GM18907 (cell line): ENCODE measurements at regions not wholly inside any gene's neighbourhood (a gene's known extent, or its start where the extent isn't known, plus 50 kb on each side); places are given as distances from the start of the nearest gene placed in this dataset.

Experiments
- ATAC-seq: cut with Tn5 transposase; IDR thresholded peaks from one replicate; pipeline ENCODE4 v1.9.1; 2021; ENCODE audit warnings: mild to moderate bottlenecking, moderate library complexity; ENCODE audit not compliant: unreplicated experiment

DNA sequence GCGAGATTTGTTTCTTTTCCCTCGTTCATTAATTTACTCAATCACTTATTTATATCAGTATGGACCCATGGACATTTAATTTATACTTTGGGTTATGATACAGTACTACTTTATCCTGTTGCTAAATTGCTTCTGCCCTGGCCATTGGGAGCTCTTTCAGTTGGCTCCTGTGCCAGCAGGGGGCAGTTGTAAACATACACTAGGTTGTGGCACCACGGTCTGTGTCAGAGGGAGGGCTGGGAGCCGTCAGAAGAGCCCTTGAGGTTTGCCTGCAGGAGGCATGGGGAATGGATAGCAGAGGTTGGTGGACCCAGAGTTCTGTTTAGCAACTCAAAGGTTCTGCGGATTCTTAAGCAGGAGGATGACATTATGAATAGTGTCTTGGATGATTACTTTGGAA, 94.3 kb downstream of the ERCC5 start:
- no peak for ATAC-seq

DNA sequence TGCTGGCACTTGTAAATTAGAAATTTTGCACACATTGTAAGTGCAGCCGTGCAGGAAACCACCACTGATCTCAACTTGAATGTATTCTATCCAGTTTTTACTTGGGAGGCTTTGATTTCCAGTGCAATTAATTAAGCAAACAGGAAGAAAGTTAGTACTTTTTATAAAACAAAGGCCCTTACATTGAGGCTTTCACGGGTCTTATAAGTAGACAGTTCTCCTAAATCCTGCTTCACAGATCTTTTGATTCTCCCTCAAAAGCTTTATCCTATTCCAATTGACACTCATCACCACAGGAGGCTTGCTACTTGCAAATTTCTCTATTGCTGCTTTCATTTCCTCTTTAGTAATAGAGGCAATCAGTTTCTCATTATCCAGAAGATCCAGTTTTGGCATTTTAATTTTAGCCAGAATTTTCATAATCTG, 90.1 kb downstream of the ERCC5 start:
- peak; percentile 60 for ATAC-seq

DNA sequence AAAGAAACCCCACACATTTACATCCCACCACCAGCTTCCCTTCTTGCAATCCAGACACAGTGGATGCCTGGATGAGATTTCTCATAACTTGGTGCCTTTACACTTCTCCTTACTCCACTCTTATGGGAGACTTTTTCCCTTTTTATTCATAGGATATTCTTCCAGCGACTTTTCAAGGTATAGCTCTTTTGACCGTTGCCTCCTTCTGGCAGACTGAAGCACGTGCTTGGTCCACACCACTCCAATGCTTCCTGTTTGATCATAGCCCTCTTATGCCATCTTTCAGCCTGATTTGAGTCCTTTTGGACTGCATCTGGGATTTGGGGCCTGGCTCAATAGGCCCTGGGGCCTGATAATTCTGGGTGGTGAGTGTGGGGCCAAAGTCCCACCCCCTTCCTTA, 87.7 kb downstream of the ERCC5 start:
- ATAC-seq = no peak

DNA sequence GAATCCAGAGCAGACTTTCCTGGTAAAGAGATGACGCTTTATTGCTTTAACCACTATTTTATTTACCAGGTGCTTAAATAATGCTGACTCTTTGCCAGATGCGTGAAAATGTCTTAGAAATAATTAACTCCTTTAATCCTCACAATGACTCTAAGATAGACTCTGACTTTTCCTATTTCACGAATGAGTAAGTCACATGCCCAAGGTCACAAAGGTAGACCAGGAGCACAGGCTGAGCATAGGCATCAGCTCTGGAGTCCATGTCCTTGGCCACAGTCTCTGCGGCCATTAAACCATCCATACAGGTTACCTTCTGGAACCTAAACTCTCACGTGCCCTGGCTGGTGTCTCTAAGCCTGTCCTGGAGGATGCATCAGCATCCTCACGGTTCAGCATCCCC, 87.3 kb downstream of the ERCC5 start:
- no peak for ATAC-seq

DNA sequence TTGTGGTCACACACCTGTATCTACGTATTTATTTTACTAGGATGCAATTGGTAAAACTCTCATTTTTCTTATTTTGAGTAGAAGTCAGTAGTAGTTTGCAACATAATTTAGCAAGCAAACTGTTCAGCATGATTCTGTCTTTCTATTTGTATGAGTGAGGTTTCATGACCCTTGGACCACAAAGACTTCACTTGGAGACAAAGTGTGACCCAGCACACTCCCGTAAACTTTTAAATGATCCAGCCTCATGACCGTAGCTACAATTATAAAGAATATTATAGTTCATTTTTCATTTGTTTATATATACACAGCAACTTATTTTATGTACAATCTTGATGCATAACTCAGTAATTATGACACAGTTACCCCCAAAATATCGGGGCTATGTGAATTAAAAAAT, 86.5 kb downstream of the ERCC5 start:
- no peak for ATAC-seq

DNA sequence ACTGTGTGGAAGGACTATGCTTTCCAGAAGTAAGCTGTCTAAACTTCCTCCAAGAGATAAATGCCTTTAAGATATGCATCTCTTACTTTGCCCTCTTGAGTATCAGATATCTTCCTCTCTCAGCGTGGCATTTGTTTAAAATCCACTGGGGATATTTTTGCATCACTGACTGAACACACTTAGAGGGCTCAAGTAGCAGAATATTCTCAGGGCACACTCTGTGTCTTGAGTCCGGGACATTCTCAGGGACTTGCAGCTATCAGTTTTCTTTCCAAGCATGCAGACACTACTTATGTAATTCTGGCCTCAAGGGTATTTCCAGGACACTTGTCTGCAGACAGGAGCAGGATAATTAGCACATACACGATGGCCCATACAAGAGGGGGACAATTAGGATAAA, 84.7 kb downstream of the ERCC5 start:
- no peak for ATAC-seq

DNA sequence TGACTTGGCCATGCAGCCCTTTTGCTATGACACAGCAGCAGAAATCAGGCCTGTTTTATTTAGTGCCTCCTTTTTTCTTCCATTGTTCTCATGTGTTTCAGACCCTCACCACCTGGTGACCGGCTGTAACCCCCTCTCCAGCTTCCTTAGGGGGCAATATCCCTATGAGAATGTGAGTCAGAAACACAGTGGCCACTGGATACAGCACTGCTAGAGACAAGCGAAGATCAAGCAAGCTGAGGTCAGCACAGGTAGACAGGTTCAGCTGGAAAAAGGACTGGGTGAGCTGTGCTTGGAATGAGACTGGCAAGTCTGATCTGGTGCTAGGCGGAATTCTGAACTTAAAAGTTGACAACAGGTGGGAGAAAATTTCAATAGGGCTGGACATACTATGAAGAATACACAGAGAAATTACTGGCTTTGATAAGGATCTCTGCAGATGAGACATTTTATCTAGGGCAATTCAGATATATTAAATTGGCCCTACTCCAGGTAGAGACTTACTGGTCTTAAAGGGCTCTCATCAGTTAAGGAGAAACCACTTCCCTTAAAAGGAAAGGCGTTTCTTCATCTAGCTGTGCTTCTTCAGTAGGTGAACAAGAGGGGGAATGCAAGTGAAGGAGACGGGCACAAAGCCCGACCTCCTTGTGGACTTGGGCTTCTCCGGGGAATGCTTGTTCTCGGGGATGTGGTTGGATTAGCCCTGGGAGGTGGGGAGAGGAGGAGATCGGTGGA, 83.3 kb downstream of the ERCC5 start:
- ATAC-seq = no peak
